GM18502 (cell line): ENCODE measurements at regions not wholly inside any gene's neighbourhood (a gene's known extent, or its start where the extent isn't known, plus 50 kb on each side); places are given as distances from the start of the nearest gene placed in this dataset.
"Not testable (repeated sequence)": the region's sequence is repeated elsewhere in the genome, so short reads cannot be mapped to it uniquely, and the experiment has no call there.

Source experiments
- ATAC-seq: cut with Tn5 transposase; IDR thresholded peaks from one replicate; pipeline ENCODE4 v1.9.1; 2021; ENCODE audit warnings: mild to moderate bottlenecking; ENCODE audit not compliant: unreplicated experiment, poor library complexity

DNA sequence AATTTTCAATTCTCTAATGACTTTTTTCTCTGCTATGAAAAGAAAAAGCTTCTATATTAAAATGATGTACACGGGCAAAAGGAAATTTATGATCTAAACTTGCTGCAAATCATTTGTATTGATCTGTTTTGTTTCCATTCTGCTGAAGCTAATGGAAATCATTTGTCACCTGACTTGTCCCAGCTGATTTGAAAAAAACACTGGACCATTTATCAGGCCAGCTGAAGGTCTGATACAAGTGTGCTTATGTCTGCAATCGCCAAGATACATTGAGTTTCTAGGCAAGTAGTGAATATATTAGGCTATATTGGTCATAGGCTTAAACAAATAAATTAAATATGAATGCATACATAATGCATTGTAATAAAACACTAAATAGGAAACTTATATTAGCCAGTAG is 1309.7 kb downstream of the REEP3 start:
- no peak for ATAC-seq

DNA sequence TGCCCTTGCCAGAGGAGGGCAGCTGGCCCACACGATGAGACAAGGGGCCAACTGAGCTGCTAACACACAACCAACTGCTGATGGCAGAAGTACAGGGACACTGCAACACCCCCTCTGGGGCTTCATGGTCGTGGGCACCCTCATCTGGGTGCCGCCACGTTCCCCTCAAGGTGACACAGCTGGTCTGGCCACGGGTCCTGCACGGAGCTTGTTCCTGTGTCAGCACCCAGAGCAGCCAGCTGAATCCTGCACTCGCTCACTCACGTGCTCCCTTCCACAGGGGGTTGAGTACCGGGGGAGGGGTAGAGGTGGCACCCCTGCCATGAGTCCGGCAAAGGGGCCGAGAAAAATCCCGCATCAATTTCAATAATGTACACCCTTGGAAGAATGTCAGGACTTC is 1319.1 kb downstream of the REEP3 start:
- ATAC-seq, result no peak

DNA sequence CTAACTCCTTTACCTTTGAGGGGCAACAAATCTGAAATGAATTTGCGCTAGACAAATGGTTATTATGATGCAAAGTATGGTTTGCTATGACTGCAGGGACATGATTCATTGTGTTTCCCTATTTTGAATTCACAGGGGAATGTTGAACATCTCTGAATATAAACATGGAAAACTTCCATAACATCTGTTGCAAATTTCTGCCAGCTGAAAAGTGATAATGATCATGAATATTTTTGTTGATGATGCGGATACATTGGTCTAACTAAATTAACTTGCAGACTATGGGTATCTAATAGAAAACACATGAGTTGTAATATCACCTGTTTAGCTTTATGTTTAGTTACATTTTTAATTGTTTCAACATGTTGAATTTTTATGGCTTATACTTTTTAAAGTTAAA is 1325.5 kb downstream of the REEP3 start:
- ATAC-seq, result no peak

DNA sequence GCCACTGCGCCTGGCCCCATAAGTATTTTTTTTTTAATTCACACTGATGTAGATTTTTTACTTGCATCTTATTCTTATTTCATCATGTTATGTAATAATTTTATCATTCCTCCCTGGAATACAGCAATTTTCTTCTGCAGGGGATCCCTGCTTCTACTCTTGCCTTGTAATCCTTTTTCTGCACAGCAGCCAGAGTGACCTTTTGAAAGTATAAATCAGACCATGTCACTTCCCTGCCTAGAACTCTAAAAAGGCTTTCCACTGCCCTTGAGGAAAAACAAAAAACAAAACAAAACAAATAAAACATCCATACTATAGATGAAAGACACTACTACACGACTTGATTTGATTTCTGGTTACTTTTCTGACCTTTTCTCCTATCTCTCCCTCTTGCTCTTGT is 1334.7 kb downstream of the REEP3 start:
- no peak for ATAC-seq

DNA sequence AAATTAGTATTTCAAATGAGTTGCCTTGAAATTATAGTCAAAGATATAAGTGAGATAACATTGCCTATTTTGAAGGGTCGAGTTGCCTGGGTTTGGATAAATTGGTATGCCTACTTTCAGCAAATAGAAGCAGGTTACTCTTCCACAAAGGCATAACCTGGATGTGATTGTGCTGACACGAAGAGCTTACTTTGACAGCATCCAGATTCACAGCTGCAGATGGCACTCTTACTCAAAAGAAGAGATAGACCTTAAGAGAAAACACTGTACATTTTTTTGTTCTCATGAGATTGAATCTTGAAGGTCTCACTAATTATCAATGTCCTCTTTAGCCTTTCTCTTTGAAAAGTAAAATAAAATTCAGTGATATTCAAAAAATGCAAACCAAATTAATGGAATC is 1338.7 kb downstream of the REEP3 start:
- ATAC-seq, result no peak

DNA sequence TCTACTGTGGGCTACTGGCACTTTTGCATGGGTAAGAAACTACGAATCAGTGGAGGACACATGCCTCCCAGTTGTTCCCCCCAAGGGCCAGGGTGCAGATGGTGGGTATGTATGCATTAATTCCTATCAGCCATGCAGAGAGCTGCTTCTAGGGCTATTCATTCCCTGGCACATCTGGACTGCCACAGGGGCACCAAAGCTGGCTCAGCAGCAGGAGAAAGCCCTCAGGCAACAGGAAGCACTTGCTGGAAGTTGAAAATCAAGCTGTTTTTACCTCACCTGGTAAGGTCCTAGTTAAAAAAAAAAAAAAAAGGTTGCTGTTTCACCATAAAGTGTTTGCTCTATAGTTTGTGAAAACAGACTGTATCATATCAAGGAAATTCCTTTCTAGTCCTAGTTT is 1342.6 kb downstream of the REEP3 start:
- no peak for ATAC-seq

DNA sequence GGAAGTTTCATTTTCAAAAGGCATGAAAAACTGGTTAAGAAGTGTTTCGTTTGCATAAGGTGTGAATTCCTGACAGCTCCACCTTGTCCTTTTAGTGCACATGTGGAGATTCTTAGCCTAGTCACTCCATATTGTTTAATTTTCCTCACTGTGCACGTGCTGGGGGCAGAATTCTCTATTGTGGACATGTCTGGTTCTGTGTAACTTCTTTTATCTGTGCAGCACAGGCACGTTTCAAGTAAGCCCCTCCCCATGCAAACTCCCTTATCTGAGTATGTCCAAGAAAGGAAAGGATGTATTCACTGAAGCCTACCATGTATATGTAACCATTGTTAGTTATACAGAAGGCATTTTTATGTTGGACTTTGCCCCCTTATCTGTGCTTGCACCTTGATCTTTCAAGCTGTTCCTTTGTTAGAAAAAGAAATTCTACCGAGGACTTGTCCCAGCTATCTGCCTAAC is 1346.3 kb downstream of the REEP3 start:
- ATAC-seq, result no peak

DNA sequence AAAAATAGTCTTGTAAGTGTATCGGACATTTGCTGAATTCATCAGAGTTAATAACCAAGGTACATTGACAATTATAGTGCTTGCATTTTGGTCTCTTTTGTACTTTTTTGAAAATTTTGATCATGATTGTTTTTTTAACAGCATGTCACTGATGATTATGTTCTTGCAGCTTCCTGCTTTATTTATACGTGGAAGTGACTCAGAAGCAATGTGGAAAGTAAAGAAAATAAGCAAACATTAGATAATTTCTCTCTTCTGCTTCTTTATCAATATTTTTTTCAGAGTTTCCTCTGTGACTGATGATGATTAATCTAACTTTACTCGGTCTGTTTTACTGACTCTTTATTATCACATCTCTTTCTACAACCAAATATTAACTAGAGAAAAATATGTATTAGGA is 1351.9 kb downstream of the REEP3 start:
- no peak for ATAC-seq

DNA sequence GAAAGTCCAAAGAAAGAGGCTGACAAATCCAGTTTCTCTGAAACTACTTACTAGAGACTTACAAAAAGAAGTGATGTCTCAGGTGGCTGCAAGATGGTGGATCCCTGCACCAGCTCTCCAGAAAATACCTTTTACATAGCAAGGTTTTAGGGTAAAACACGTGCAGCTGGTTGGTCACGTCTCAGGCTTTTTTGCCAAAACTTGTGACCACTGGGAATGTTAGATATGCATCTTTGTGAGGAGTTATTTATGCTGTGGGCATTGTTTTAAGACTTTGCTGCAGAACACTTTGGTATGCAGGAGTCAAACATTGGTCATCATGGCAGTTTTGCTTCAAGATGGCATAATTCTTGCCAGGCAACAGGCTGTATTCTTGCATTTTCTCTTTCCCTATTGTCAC is 1352.8 kb downstream of the REEP3 start:
- ATAC-seq, result no peak

DNA sequence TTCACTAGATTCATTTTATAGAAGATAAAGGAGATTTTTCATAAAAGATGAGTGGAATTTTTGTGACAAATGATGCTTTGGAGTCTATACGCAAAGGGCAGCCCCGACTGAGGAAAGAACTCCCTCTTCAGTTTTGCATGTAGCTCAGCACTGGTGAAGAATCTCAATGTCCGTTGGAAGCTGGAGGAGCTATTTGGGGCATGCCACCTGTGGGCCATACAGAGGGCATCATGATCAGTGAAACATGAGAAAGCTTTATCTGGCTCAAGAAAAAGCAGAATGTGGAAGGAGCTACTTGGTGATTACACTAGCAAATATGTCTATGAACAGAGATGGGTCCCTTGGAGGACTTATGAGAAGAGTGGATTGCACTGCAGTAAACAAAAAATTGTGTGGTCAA is 1359.3 kb downstream of the REEP3 start:
- ATAC-seq, result no peak

DNA sequence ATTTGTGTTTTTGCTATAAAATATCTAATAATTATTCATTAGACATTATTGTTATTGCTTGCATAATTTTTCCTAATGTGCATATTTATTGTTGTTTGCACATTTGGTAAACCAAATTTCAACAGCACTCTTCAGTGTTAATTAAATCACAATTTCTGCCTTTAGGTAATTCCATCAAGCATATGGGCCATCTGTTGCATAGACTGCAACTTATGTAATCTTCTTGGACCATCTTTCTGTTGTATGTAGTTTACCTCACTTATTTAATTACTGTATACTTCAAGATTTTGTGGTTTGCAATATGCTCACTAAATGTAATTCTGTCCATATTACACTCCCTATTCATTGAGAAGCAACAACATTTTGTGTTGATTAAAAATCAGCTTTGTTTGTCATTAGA is 1360.1 kb downstream of the REEP3 start:
- ATAC-seq, result no peak

DNA sequence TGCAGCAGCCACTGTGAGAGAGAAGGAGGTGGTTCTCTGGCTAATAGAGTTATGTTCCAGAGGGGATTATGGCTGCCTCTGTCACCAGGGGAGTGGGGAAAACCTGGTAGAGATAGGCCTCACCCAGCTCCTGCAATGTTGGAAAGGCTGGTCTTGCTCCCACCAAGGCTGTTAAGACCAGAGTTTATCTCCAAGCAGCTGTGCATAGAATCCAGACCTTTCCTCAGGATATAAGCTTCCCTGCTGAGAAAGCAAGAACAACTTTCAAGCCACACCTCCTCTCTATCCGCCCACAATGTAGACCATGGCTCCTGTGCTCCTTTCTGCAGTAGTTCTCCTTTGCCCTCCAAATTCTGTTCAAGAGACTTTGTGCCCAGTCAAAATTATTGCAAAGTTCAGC is 1375.4 kb downstream of the REEP3 start:
- ATAC-seq, result no peak

DNA sequence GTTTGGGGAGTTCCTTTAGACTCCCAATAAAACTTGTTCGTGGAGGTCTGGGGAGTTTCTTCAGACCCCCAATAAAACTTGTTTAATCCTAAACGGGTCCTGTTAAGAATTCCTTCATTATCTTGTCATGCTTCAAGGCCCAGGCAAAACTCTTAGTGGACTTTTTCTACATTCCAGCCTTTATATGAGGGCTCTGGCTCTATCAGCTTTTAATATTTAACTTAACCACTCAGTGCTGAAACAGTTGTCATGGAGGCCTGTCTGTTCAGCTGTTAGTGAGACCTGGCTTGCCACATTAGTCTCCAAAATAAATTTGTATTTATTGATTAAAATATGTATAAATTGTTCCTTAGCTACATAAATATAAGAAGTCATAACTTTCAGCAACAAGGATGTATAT is 1385.1 kb downstream of the REEP3 start:
- ATAC-seq, result not testable (repeated sequence)

DNA sequence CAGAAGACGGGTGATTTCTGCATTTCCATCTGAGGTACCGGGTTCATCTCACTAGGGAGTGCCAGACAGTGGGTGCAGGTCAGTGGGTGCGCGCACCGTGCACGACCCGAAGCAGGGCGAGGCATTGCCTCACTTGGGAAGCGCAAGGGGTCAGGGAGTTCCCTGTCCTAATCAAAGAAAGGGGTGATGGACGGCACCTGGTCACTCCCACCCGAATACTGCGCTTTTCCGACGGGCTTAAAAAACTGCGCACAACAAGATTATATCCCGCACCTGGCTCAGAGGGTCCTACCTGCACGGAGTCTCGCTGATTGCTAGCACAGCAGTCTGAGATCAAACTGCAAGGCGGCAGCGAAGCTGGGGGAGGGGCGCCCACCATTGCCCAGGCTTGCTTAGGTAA is 1403.1 kb downstream of the REEP3 start:
- ATAC-seq, result not testable (repeated sequence)

DNA sequence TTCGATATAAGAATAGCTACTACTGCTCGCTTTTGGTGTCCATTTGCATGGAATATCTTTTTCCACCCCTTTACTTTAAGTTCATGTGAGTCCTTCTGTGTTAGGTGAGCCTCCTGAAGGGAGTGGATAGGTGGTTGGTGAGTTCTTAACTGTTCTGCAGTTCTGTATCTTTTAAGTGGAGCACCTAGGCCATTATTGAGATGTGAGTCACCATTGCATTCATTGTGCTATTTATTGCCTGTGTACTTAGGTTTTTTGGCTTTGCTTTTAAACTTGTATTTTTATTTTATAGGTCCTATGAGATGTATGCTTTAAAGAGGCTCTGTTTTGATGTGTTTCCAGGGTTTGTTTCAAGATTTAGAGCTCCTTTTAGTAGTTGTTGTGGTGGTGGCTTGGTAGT is 1430.8 kb downstream of the REEP3 start:
- ATAC-seq, result no peak

DNA sequence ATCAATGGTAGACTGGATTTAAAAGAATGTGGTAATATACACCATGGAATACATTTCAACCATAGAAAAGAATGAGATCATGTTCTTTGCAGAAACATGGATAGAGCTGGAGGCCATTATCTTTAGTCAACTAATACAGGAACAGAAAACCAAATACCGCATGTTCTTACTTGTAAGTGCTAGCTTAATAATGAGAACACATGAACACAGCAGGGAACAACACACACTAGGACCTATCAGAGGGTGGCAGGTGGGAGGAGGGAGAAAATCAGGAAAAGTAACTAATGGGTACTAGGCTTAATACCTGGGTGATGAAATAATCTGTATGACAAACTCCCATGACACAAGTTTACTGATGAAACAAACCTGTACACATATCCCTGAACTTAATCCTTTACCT is 1435.2 kb downstream of the REEP3 start:
- ATAC-seq, result no peak

DNA sequence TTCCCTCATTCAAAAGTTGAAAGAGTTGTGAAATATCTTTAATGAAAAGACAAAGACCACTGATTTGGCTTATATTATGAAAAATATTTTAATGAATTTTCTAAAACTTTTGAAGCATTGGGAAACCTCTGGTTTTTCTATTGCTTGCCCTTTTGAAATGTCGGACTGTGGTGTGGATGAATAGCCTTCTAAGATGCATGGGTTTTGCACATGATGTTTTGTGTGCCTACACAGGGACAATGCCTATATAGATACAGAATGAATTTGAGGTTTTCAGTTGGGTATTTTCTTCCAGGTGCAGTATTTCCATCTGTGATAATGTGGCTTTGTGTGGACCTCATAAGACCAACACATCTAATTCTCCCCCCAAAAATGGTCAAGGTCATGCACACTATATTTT is 1437.9 kb downstream of the REEP3 start:
- ATAC-seq, result no peak

DNA sequence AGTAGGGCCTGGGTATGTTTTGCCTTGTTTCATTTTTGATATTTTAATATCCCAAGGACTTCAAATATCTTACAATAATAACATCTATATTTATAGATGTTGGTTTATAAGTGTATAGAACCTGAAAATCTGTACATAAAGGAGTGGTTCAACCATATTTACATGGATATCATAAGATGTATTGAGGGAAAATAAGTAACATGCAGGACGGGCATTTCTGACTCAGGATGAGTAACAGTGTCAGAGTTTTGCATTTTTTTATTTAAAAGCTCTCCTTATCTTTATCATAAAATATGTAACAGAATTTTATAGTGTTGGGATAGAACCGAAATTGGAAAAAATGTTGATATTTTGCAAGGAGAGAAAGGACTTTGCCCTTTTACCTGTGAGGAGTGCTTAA is 1438.7 kb downstream of the REEP3 start:
- ATAC-seq, result no peak

DNA sequence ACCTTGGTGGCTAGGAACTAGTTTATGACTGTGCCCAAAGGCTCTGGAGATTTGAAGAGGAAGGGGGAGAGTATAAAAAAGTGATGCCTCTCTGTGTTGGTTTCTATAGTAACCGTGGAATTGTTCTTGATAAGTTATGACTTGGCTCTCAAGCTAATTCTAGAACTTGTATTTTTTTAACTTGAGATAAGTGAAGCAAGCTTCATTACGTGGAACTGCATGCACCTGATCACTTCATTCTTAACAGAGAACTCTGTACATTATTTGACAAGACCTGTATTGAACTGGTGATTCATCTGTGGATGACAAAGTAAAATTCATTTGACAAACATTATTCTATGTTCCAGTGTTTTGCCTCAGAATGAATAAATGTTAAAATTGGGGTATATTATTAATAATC is 1452.2 kb downstream of the REEP3 start:
- no peak for ATAC-seq

DNA sequence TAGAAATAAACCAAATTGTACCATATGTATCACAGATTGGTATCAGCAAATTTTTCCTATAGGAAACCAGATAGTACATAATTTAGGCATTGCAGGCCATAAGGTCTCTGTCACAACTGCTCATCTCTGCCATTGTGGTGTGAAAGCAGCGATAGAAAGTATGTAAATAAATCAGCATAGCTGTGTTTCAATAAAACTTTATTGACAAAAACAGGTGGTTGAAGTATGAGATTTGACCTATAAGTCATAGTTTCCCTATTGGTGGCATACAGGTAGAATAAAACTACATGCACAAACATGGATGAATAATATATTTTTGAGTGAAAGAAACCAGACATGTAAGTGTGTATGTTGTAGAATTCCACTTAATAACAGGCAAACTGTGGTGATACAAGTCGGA is 1454.9 kb downstream of the REEP3 start:
- no peak for ATAC-seq

DNA sequence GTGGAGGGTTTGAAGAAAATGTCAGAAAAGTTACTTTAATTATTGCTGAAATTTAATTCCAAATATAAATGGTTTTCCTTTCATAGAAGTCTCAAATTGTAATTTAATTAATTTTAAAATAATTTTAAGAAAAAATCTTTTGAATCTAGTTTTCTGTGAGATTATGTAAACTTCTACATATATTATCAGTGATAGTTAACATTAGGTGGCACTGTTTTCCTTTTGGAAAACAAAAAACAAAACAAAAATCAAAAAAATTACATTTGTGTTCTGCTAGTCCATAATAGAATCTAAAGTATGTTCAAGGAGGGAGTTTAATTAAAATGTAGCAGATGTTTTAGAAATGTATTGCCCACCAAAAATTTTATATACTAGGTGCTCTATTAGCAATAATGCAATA is 1456.7 kb downstream of the REEP3 start:
- ATAC-seq, result no peak

DNA sequence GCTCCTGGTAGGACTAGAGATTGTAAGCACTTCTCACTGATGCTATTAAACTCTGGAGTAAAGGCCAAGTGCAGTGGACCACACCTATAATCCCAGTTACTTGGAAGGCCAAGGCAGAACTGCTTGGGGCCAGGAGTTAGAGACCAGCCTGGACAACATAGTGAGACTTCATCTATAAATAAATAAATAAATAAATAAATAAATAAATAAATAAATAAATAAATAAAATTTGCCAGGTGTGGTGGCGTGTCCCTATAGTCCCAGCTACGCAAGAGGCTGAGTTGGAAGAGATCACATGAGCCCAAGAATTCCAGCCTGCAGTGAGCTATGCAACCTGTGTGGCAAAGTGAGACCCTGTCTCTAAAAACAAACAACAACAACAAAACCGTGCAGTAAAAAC is 1475.7 kb downstream of the REEP3 start:
- ATAC-seq, result no peak

DNA sequence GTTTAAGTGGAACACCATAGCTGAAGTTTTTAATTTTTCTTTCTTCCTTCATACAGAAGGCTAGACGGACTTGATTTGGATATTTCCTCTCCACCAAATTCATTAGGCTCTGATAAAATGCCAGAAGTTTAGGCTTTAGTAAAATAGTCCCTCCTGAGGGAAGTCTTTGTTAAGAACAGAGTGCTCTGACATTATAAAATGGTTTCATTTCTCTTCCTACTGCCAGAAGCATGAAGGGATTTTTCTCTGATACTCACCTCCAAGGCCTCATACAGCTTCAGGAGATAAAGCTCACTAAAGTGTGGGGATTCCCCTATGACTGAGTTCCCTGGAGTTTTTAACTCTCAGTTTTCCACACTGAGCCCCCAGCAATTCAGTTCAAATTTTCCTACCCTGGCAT is 1489.6 kb downstream of the REEP3 start:
- no peak for ATAC-seq
